Astrocyte of the cerebellum (primary cell): ENCODE measurements at regions not wholly inside any gene's neighbourhood (a gene's known extent, or its start where the extent isn't known, plus 50 kb on each side); places are given as distances from the start of the nearest gene placed in this dataset.

Experiments used
- DNase-seq: peaks from one replicate; pipeline ENCODE4 v3.0.0-alpha.2; 2011; ENCODE audit warnings: low read depth
- H3K4me3 ChIP-seq: 2 replicates; pipeline ENCODE4 v1.5.1; 2011; ENCODE audit warnings: mild to moderate bottlenecking, low read depth, low read length, moderate library complexity
- in situ Hi-C: cut with HindIII; loops from 2 replicates; pipeline ENCODE4 v1.10.0; 2017; ENCODE audit warnings: low sequenced_read_pairs
- TF ChIP-seq, protein P1 (sequence below): IDR thresholded peaks from 2 replicates; pipeline ENCODE4 v1.5.1; 2012; ENCODE audit warnings: low read length, low read depth, moderate library complexity, mild to moderate bottlenecking; ENCODE audit errors: missing control alignments

DNA sequence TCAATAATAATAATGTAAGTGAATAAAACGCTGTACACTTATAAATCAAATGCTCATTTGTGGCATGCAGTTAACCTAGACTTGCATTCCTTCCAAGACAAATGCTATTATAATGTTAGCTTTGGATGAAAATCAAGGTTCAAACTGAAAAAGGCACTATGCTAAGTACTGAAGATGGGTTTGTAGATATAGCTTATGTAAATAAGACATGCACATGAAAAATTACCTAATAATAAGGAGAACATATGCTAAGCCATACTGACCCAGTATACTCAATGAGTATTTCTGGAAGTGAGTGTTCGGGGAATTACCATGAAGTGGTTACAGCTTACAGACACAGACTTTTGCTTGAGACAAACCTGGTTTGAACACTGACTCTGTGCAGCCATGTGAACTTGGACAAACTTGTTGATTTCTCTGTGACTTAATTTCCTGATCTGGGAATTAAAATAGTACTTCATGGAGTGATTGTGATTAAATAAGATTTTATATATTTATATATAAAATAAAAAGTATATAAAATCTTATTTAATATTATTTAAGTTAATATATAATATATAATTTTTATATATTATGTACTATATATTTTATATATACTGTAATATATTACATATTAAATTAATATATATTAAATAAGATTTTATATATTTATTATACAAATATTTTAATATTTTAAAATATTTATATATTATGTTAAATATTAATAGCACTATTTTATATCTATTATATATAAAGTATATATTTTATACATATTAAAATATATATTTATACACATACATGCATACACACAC lies 159.2 kb downstream of the ZPLD1 start:
- in situ Hi-C loops = no loop called here
- no peak overlapping the region for H3K4me3 ChIP-seq
- no peak for DNase-seq
- TF ChIP-seq, protein P1, sequence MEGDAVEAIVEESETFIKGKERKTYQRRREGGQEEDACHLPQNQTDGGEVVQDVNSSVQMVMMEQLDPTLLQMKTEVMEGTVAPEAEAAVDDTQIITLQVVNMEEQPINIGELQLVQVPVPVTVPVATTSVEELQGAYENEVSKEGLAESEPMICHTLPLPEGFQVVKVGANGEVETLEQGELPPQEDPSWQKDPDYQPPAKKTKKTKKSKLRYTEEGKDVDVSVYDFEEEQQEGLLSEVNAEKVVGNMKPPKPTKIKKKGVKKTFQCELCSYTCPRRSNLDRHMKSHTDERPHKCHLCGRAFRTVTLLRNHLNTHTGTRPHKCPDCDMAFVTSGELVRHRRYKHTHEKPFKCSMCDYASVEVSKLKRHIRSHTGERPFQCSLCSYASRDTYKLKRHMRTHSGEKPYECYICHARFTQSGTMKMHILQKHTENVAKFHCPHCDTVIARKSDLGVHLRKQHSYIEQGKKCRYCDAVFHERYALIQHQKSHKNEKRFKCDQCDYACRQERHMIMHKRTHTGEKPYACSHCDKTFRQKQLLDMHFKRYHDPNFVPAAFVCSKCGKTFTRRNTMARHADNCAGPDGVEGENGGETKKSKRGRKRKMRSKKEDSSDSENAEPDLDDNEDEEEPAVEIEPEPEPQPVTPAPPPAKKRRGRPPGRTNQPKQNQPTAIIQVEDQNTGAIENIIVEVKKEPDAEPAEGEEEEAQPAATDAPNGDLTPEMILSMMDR = no peak

DNA sequence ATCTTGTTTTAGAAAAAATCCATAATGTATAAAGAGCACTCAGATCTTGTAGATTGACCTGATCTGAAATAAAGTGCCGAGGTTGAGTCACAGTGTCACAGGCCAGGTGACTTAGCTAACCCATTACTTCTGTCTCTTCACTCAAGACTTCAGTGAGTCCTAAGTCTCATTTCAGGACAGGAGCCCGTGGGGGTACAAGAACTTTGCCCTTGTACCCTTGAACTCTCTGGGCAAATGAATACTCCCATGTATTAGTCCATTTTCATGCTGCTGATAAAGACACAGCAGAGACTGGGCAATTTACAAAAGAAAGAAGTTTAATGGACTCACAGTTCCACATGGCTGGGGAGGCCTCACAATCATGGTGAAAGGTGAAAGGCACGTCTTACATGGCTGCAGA lies 160.2 kb downstream of the ZPLD1 start:
- TF ChIP-seq, protein P1 = no peak
- H3K4me3 ChIP-seq = no peak overlapping the region
- no peak for DNase-seq
- in situ Hi-C loops = no loop called here

DNA sequence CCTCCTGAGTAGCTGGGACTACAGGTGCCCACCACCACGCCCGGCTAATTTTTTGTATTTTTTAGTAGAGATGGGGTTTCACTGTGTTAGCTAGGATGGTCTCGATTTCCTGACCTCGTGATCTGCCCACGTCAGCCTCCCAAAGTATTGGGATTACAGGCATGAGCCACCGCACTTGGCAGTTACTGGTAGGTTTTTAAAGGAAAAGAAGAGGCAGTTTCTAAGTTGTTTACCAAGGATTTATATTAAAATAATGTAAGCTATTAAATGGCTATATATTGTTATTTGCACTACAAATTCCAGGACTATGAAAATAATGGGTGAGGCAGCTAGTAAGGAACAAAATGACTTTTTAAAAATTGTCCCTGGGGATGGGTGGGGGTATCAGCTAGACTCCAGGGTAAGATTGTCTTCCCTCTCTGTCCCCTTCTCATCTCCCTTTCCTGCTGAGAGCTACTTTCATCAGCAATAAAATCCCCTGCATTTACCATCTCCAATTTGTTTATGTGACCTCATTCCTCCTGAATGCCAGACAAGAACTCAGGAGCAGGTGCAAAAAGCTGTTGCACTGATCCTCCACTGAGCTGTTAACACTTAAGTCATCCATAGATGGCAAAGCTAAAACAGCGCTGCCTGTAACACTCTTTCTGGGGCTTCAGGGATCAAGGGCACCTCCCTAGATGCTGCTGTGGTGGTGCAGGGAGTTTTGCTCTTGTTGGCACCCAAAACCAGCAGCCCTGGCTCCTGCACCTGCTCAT lies 165.2 kb downstream of the ZPLD1 start:
- no peak for DNase-seq
- TF ChIP-seq, protein P1 = no peak
- no peak overlapping the region for H3K4me3 ChIP-seq
- in situ Hi-C loops = no loop called here

DNA sequence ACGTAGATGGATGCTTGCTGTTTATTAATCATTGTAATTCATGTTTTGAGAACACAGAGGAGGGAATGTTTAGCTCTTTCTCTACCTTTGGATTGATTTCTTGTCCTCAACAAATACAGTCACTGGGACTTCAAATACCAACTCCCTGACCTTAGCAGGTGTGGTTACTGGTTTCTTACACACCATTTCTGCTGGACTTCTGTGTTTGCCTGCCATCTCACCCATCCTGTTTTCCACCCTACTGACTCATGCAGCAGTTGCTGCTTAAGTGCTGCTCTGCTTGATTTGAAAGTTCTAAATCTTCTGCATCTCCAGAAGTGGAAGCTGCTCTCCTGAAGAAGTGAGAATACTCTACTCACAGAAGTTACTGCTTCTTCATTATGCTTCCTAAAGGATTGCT lies 170.3 kb downstream of the ZPLD1 start:
- TF ChIP-seq, protein P1 = no peak
- DNase-seq = no peak
- H3K4me3 ChIP-seq = no peak overlapping the region
- in situ Hi-C loops = no loop called here

DNA sequence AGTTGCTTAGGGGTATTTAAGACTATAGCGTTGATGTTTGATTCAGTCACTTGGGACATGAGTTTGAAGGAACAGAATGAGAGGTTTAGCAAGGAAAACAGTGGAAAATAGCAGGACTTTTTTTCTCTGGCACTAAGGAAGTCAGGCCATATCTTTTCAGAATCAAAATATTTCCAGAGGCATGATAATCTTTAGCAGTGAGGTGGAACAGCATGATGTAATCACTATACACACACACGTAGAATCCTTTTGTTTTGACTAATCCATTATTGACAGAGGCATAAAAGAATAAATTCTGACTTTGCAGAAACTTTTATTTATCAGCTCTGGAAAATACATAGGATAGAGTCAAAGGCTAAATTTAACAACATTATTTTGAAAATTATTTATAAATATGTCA lies 174.1 kb downstream of the ZPLD1 start:
- in situ Hi-C loops = no loop called here
- DNase-seq = no peak
- TF ChIP-seq, protein P1 = no peak
- no peak overlapping the region for H3K4me3 ChIP-seq

DNA sequence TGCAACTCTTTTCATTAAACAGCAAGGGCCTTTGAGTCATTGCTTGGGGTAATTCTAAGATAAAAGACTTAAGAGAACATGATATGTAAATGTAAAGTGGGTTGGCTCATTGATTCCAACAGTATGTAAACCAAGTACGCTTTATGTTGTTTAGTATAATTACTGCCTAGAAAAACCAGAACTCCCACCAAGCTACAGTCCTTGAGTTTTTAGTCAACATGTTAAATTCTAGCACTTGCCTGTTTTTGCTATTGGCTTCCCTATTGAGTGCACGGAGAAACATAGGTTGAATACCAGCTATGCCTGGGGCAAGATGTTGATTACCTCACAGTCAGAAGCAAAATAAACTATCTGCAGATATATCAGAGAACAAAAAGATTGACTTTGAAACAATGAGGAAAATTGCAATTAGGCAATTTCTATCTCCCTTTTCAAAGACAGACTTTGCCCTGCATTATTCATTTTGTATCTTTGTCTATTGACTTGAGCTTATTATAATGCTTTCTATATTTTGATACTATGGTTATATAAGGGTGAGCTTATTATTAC lies 179.3 kb downstream of the ZPLD1 start:
- DNase-seq = no peak
- TF ChIP-seq, protein P1 = no peak
- in situ Hi-C loops = no loop called here
- H3K4me3 ChIP-seq = no peak overlapping the region
